ENCODE measurements at regions not wholly inside any gene's neighbourhood (a gene's known extent, or its start where the extent isn't known, plus 50 kb on each side); places are given as distances from the start of the nearest gene placed in this dataset.

- TF ChIP-seq GATA3 (IDR thresholded peaks at IDR 0.05; ENCODE audit: low read depth, low read length) (no peak), GATA2 (IDR thresholded peaks at IDR 0.05; ENCODE audit: low read depth, low read length) (no peak)
Measured at GRCh38 chr1:193433599-193433998, 247.2 kb upstream of the B3GALT2 start.
